ENCODE measurements at regions not wholly inside any gene's neighbourhood (a gene's known extent, or its start where the extent isn't known, plus 50 kb on each side); places are given as distances from the start of the nearest gene placed in this dataset.

GRCh38 chr9:129489838-129490582 is 130.9 kb downstream of the C9orf50 start:
- no peak for TF ChIP-seq CTCF (IDR thresholded peaks at IDR 0.05)
- TF ChIP-seq POLR2A (IDR thresholded peaks at IDR 0.05): no peak

Measured in heart left ventricle (tissue), 13 donors.